OCI-LY3 (cell line): ENCODE measurements at regions not wholly inside any gene's neighbourhood (a gene's known extent, or its start where the extent isn't known, plus 50 kb on each side); places are given as distances from the start of the nearest gene placed in this dataset.

Source experiments
- H2AFZ ChIP-seq: fragments of 200-600, 300-600 bp; shearing (Covaris generic); 2 replicates; pipeline ENCODE4 v1.6.0; 2014; ENCODE audit warnings: antibody characterized with exemption, low read depth, low read length
- H3K27ac ChIP-seq: fragments of 200-600, 300-600 bp; sonication (generic); 2 replicates; pipeline ENCODE4 v1.5.1; 2014; ENCODE audit warnings: mild to moderate bottlenecking, low read length, moderate library complexity, mixed read lengths
- H3K27me3 ChIP-seq: fragments of 200-600, 300-600 bp; sonication (generic); 2 replicates; pipeline ENCODE4 v1.6.1; 2014; ENCODE audit warnings: low read depth, low read length, mixed read lengths
- H3K36me3 ChIP-seq: fragments of 200-600, 300-600 bp; sonication (generic); replicated peaks from 2 replicates; pipeline ENCODE3; 2014; ENCODE audit warnings: low read depth, low read length, mixed read lengths
- H3K4me1 ChIP-seq: fragments of 300-600, 200-600 bp; sonication (generic); 2 replicates; pipeline ENCODE4 v1.6.1; 2014; ENCODE audit warnings: low read length, mixed read lengths
- H3K4me2 ChIP-seq: fragments of 200-600, 300-600 bp; sonication (generic); 2 replicates; pipeline ENCODE4 v1.6.1; 2014; ENCODE audit warnings: low read length, mixed read lengths
- H3K4me3 ChIP-seq: fragments of 300-600, 200-600 bp; sonication (generic); 2 replicates; pipeline ENCODE4 v1.5.1; 2014; ENCODE audit warnings: antibody characterized with exemption, mild to moderate bottlenecking, low read length, moderate library complexity
- H3K79me2 ChIP-seq: fragments of 300-600, 200-600 bp; shearing (Covaris generic); 2 replicates; pipeline ENCODE4 v1.6.1; 2014; ENCODE audit warnings: mild to moderate bottlenecking, low read length, mixed read lengths
- H3K9ac ChIP-seq: fragments of 300-600, 200-600 bp; shearing (Covaris generic); 2 replicates; pipeline ENCODE4 v1.6.0; 2014; ENCODE audit warnings: mild to moderate bottlenecking, low read length, moderate library complexity
- H3K9me3 ChIP-seq: fragments of 200-600, 300-600 bp; shearing (Covaris generic); 2 replicates; pipeline ENCODE4 v1.6.1; 2014; ENCODE audit warnings: low read length, mixed read lengths; ENCODE audit not compliant: insufficient read depth
- H4K20me1 ChIP-seq: fragments of 200-600, 300-600 bp; sonication (generic); 2 replicates; pipeline ENCODE4 v1.6.1; 2016; ENCODE audit warnings: low read length, mixed read lengths; ENCODE audit not compliant: insufficient read depth
- EZH2phosphoT487 ChIP-seq: fragments of 200-600 bp; shearing (Covaris generic); IDR thresholded peaks from 2 replicates; pipeline ENCODE4 v1.6.1; 2018; ENCODE audit warnings: antibody characterized with exemption, mixed run types, low read depth
- TF ChIP-seq, protein P1 (sequence below): fragments of 200-600, 300-600 bp; sonication (generic); IDR thresholded peaks from 2 replicates; pipeline ENCODE4 v1.5.1; 2014; ENCODE audit warnings: antibody characterized with exemption, low read length, low read depth

DNA sequence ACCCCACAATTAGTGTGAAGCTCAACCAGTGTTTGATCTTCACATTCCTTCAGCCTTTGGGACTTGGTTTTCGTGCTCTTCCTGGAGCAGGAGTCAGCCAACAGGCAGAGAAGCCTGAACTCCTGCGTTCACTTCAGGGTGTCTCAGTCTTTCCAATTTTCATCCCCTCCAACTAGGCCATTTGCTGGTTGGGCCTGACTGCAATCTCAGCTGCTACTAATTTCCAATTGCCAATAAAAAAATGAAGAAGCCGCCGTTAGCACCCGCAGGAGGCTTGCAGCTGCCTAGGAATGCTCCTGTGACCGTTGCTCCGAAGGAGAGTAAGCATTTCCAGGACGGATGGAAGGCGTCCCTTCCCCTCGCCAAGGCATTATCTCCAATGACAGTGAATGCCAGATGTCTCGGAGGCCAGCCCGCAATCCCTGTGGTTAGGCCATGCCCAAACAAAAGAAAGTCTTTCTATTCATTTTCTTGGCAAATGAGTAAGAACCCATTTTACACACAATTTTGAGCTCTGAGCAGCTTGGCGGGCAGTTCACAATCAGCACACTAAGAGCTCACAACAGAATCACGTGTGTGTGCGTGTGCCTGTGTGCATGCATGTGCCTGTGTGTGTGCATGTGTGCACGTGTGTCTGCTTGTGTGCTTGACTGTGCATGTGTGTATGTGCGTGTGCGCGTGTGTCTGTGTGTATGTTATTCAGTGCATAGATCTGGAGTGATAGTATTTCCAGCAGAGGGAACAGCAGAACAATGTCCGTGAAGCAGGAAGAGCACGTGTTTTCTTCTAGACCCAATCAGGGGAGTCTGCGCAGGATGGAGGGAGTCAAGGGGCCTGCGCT is 301.2 kb downstream of the SMOC2 start:
- no peaks in the 10 kb centered on the region for H3K36me3 ChIP-seq
- no peaks in the 10 kb centered on the region for H3K9me3 ChIP-seq
- H3K4me1 ChIP-seq: no peaks in the 10 kb centered on the region
- no peak overlapping the region for H3K9ac ChIP-seq
- no peaks in the 10 kb centered on the region for H3K79me2 ChIP-seq
- no peaks in the 10 kb centered on the region for H3K27me3 ChIP-seq
- no peak overlapping the region for H3K27ac ChIP-seq
- H3K4me2 ChIP-seq: no peak overlapping the region
- no peak overlapping the region for H2AFZ ChIP-seq
- H4K20me1 ChIP-seq: no peaks in the 10 kb centered on the region
- H3K4me3 ChIP-seq: no peak overlapping the region
- TF ChIP-seq, protein P1, sequence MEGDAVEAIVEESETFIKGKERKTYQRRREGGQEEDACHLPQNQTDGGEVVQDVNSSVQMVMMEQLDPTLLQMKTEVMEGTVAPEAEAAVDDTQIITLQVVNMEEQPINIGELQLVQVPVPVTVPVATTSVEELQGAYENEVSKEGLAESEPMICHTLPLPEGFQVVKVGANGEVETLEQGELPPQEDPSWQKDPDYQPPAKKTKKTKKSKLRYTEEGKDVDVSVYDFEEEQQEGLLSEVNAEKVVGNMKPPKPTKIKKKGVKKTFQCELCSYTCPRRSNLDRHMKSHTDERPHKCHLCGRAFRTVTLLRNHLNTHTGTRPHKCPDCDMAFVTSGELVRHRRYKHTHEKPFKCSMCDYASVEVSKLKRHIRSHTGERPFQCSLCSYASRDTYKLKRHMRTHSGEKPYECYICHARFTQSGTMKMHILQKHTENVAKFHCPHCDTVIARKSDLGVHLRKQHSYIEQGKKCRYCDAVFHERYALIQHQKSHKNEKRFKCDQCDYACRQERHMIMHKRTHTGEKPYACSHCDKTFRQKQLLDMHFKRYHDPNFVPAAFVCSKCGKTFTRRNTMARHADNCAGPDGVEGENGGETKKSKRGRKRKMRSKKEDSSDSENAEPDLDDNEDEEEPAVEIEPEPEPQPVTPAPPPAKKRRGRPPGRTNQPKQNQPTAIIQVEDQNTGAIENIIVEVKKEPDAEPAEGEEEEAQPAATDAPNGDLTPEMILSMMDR: no peak
- TF ChIP-seq EZH2phosphoT487: no peak

DNA sequence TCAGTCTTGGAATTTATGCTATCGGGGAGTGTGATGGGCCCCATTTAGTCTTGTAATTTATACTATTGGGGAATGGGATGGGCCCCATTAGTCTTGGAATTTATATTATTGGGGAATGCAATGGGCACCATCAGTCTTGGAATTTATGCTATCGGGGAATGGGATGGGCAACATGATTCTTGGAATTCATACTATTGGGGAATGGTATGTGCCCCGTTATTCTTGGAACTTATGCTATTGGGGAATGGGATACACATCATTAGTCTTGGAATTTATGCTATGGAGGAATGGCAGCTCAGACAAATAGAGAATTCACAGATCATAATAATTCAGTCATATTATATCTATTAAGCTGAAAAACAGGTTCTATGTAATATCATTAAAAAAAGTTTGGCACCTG is 300.3 kb downstream of the SMOC2 start:
- Histone ChIP-seq H3K4me2 (no peak overlapping the region), H3K36me3 (no peaks in the 10 kb centered on the region), H3K9me3 (no peaks in the 10 kb centered on the region), H3K27ac (no peak overlapping the region), H2AFZ (no peak overlapping the region), H3K9ac (no peak overlapping the region), H3K79me2 (no peaks in the 10 kb centered on the region), H4K20me1 (no peaks in the 10 kb centered on the region), H3K27me3 (no peaks in the 10 kb centered on the region), H3K4me3 (no peak overlapping the region), H3K4me1 (no peaks in the 10 kb centered on the region)
- TF ChIP-seq, protein P1: no peak
- TF ChIP-seq EZH2phosphoT487: no peak

DNA sequence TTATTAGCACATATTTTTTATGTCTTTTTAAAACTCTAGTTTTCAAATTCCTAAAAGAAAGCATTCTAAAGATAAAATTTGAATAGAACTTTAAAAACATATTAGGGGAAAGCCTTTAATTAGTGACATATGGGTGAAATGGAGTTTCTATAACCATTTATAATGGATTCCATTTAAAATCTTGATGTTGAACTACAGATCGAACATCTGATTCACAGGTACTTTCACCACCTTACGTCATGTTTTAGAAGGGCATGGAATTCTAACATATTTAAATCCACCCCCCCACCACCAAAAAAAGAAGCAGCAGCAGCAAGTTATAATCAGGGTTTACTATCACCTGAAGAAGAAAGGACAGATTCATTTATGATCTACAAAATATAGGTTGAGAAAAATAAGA is 298.4 kb downstream of the SMOC2 start:
- Histone ChIP-seq H3K27ac (no peak overlapping the region), H3K79me2 (no peaks in the 10 kb centered on the region), H2AFZ (no peak overlapping the region), H3K36me3 (no peaks in the 10 kb centered on the region), H4K20me1 (no peaks in the 10 kb centered on the region), H3K4me2 (no peak overlapping the region), H3K9ac (no peak overlapping the region), H3K27me3 (no peaks in the 10 kb centered on the region), H3K4me1 (no peaks in the 10 kb centered on the region), H3K4me3 (no peak overlapping the region), H3K9me3 (no peaks in the 10 kb centered on the region)
- TF ChIP-seq, protein P1: no peak
- TF ChIP-seq EZH2phosphoT487: no peak

DNA sequence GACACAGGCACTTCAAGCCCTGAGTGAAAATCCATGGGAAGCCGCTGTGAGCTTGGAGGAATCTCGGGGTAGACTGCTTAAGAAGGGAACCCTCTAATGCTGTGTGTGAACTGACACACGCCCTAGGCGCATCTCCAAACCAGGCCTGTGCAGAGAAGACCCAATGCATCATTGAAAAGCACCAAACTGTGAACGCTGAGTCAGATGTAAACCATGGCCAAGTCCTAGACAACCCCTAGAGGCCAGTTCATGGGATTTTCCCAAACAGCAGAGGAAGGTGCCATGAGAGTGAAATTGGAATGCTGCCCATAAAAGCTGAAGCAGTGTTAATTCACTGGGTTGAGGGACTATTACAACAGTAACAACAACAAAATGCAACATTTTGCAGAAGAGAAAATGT is 296.5 kb downstream of the SMOC2 start:
- no peaks in the 10 kb centered on the region for H3K36me3 ChIP-seq
- H3K9me3 ChIP-seq: no peaks in the 10 kb centered on the region
- H2AFZ ChIP-seq: no peak overlapping the region
- no peak overlapping the region for H3K4me2 ChIP-seq
- no peak overlapping the region for H3K4me3 ChIP-seq
- no peaks in the 10 kb centered on the region for H3K79me2 ChIP-seq
- TF ChIP-seq, protein P1: no peak
- TF ChIP-seq EZH2phosphoT487: no peak
- H3K9ac ChIP-seq: no peak overlapping the region
- no peak overlapping the region for H3K27ac ChIP-seq
- H4K20me1 ChIP-seq: no peaks in the 10 kb centered on the region
- no peaks in the 10 kb centered on the region for H3K4me1 ChIP-seq
- no peaks in the 10 kb centered on the region for H3K27me3 ChIP-seq
